ENCODE measurements at regions not wholly inside any gene's neighbourhood (a gene's known extent, or its start where the extent isn't known, plus 50 kb on each side); places are given as distances from the start of the nearest gene placed in this dataset.

GRCh38 chr14:106679776-106680175, 1153.4 kb downstream of the TMEM121 start:
- TF ChIP-seq CTCF (IDR thresholded peaks at IDR 0.05; ENCODE audit: extremely low read depth, missing control alignments) = no peak
- DNase-seq (ENCODE audit: low spot score) = no peak

GRCh38 chr14:106681161-106681560, 1154.8 kb downstream of the TMEM121 start:
- DNase-seq (ENCODE audit: low spot score) = no peak
- TF ChIP-seq CTCF (IDR thresholded peaks at IDR 0.05; ENCODE audit: extremely low read depth, missing control alignments) = no peak

GRCh38 chr14:106681568-106681967, 1155.2 kb downstream of the TMEM121 start:
- no peak for DNase-seq (ENCODE audit: low spot score)
- peak; percentile 19 for TF ChIP-seq CTCF (IDR thresholded peaks at IDR 0.05; ENCODE audit: extremely low read depth, missing control alignments)

- DNase-seq (ENCODE audit: low spot score) = no peak
- TF ChIP-seq CTCF (IDR thresholded peaks at IDR 0.05; ENCODE audit: extremely low read depth, missing control alignments) = no peak
Measured at GRCh38 chr14:106683631-106684030, 1157.2 kb downstream of the TMEM121 start.

- no peak for TF ChIP-seq CTCF (IDR thresholded peaks at IDR 0.05; ENCODE audit: extremely low read depth, missing control alignments)
- DNase-seq (ENCODE audit: low spot score) = no peak
Measured at GRCh38 chr14:106686533-106686932, 1160.2 kb downstream of the TMEM121 start.

- no peak for DNase-seq (ENCODE audit: low spot score)
- no peak for TF ChIP-seq CTCF (IDR thresholded peaks at IDR 0.05; ENCODE audit: extremely low read depth, missing control alignments)
Measured at GRCh38 chr14:106690333-106690891, 1164.0 kb downstream of the TMEM121 start.

- peak; percentile 73 for DNase-seq (ENCODE audit: low spot score)
- TF ChIP-seq CTCF (IDR thresholded peaks at IDR 0.05; ENCODE audit: extremely low read depth, missing control alignments) = peak; percentile 99
Measured at GRCh38 chr14:106691601-106692291, 1165.4 kb downstream of the TMEM121 start.

Measured in GM20000 (cell line).